ENCODE measurements at regions not wholly inside any gene's neighbourhood (a gene's known extent, or its start where the extent isn't known, plus 50 kb on each side); places are given as distances from the start of the nearest gene placed in this dataset.

GRCh38 chr4:173682609-173683008 is 152.6 kb upstream of the HAND2 start:
- TF ChIP-seq MAX (IDR thresholded peaks at IDR 0.05): no peak
- no peak for TF ChIP-seq BRCA1 (IDR thresholded peaks at IDR 0.05; ENCODE audit: low read depth, low read length)
- no peak for TF ChIP-seq POLR2AphosphoS5 (IDR thresholded peaks at IDR 0.05; ENCODE audit: low read depth, low read length)
- TF ChIP-seq TEAD4 (IDR thresholded peaks at IDR 0.05; ENCODE audit: low read depth, low read length): no peak
